ENCODE measurements at regions not wholly inside any gene's neighbourhood (a gene's known extent, or its start where the extent isn't known, plus 50 kb on each side); places are given as distances from the start of the nearest gene placed in this dataset.

DNA sequence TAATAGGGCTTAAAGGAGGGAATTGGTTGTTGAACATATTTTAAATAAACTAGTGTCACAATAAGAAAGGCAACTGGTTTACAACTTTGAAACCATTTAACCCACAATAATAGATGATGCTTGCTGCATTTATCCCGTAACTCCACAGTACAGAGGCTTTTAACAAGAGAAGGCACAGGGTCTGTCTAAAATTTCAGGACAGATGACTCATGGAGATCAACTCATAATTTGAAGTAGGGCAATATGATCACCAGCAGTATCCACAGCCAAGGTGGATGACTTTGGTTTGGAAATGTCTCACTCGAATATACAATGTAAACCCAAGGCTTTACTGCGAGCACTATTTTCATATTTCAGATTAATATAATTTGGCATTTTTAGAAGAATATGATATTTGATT, 340.2 kb downstream of the LRIG3 start:
- Histone ChIP-seq H3K4me2 (ENCODE audit: low read length) (no peak overlapping the region), H2AFZ (ENCODE audit: low read length) (no peak overlapping the region), H4K20me1 (ENCODE audit: low read length) (no peaks in the 10 kb centered on the region), H3K27ac (ENCODE audit: low read length) (no peak overlapping the region), H3K9ac (ENCODE audit: low read length) (no peak overlapping the region), H3K27me3 (ENCODE audit: low read length) (no peaks in the 10 kb centered on the region), H3F3A (ENCODE audit: low read length, unreplicated experiment) (no peaks in the 10 kb centered on the region), H3K9me3 (ENCODE audit: low read length) (no peaks in the 10 kb centered on the region), H3K9me2 (replicated peaks; ENCODE audit: low read length) (no peaks in the 10 kb centered on the region), H3K4me3 (ENCODE audit: low read length) (no peak overlapping the region), H3K4me1 (ENCODE audit: insufficient read depth, low read length) (peaks cover 12% of the 10 kb centered on the region), H3K79me2 (ENCODE audit: low read length) (no peaks in the 10 kb centered on the region), H3K36me3 (ENCODE audit: low read depth, low read length) (no peaks in the 10 kb centered on the region)
- no TSS peak for BruUV-seq (replicated peaks)
- ChIA-PET POLR2A (ENCODE audit: unreplicated experiment) (no interaction called here), CTCF (no interaction called here)
- DNase-seq: peak; percentile 48
- peak; percentile 85 for ATAC-seq
- TF ChIP-seq EZH2phosphoT487 (IDR thresholded peaks at IDR 0.05; ENCODE audit: borderline replicate concordance, low read length) (no peak), EZH2 (IDR thresholded peaks at IDR 0.05; ENCODE audit: low read length, unreplicated experiment) (no peak)
- TF ChIP-seq, protein P1, sequence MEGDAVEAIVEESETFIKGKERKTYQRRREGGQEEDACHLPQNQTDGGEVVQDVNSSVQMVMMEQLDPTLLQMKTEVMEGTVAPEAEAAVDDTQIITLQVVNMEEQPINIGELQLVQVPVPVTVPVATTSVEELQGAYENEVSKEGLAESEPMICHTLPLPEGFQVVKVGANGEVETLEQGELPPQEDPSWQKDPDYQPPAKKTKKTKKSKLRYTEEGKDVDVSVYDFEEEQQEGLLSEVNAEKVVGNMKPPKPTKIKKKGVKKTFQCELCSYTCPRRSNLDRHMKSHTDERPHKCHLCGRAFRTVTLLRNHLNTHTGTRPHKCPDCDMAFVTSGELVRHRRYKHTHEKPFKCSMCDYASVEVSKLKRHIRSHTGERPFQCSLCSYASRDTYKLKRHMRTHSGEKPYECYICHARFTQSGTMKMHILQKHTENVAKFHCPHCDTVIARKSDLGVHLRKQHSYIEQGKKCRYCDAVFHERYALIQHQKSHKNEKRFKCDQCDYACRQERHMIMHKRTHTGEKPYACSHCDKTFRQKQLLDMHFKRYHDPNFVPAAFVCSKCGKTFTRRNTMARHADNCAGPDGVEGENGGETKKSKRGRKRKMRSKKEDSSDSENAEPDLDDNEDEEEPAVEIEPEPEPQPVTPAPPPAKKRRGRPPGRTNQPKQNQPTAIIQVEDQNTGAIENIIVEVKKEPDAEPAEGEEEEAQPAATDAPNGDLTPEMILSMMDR (conservative IDR thresholded peaks at IDR 0.05; ENCODE audit: low read depth, low read length): no peak
- intact Hi-C loops (cut with micrococcal nuclease): no loop called here

DNA sequence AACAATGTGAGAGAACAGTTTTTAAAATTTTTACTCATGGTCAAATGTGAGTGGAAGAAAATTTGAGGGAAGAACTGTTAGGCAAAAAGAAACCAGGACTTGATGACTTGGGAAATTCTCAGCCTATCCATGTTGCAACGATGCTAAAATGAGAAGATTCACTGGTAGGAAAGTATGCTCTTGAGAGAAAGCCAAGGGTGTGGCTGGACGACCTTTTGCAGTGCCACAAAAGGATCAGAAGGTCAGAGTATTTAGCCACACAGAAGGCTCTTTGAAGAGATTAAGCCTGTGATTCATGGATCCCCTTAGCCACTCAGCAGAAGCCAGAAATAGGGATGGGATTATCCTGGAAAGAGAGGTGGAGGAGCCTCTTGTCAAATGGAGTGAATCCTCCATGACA, 336.8 kb downstream of the LRIG3 start:
- no peaks in the 10 kb centered on the region for H3K9me3 ChIP-seq (ENCODE audit: low read length)
- no peak overlapping the region for H3K27ac ChIP-seq (ENCODE audit: low read length)
- H2AFZ ChIP-seq (ENCODE audit: low read length): no peak overlapping the region; the same call in 1 of the 2 replicates
- BruUV-seq (replicated peaks): no TSS peak
- no peaks in the 10 kb centered on the region for H3K9me2 ChIP-seq (replicated peaks; ENCODE audit: low read length)
- peaks cover 12% of the 10 kb centered on the region for H3K4me1 ChIP-seq (ENCODE audit: insufficient read depth, low read length)
- H3K4me3 ChIP-seq (ENCODE audit: low read length): no peak overlapping the region
- no peak for TF ChIP-seq EZH2phosphoT487 (IDR thresholded peaks at IDR 0.05; ENCODE audit: borderline replicate concordance, low read length)
- TF ChIP-seq, protein P1 (conservative IDR thresholded peaks at IDR 0.05; ENCODE audit: low read depth, low read length): no peak
- no peak for TF ChIP-seq EZH2 (IDR thresholded peaks at IDR 0.05; ENCODE audit: low read length, unreplicated experiment)
- ChIA-PET POLR2A (ENCODE audit: unreplicated experiment) (no interaction called here), CTCF (no interaction called here)
- DNase-seq: peak; percentile 26
- H4K20me1 ChIP-seq (ENCODE audit: low read length): no peaks in the 10 kb centered on the region
- H3K27me3 ChIP-seq (ENCODE audit: low read length): no peaks in the 10 kb centered on the region
- no peaks in the 10 kb centered on the region for H3K36me3 ChIP-seq (ENCODE audit: low read depth, low read length)
- ATAC-seq: no peak
- intact Hi-C loops (cut with micrococcal nuclease): no loop called here
- H3F3A ChIP-seq (ENCODE audit: low read length, unreplicated experiment): no peaks in the 10 kb centered on the region
- H3K79me2 ChIP-seq (ENCODE audit: low read length): no peaks in the 10 kb centered on the region
- no peak overlapping the region for H3K9ac ChIP-seq (ENCODE audit: low read length)
- no peak overlapping the region for H3K4me2 ChIP-seq (ENCODE audit: low read length)

DNA sequence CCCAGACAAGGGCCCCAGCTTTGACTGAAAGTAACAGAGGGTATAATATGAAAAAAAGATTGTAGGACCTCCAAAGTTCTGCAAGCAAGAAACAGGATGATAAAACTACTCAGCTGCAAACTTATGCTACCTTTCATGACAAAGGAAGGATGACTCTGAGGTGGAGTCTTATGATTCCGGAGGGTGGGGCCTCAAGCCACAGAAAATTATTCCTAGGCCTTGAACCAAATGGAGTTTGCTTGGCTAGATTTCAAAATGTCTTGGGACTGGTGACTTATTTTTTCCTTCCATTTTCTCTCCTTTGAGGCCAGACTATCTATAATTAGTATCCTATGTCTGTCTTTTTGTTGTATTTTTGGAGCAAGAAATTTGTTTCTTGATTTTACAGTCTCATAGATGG, 336.4 kb downstream of the LRIG3 start:
- ChIA-PET POLR2A (ENCODE audit: unreplicated experiment) (no interaction called here), CTCF (no interaction called here)
- intact Hi-C loops (cut with micrococcal nuclease): no loop called here
- Histone ChIP-seq H3K9me3 (ENCODE audit: low read length) (no peaks in the 10 kb centered on the region), H3K4me2 (ENCODE audit: low read length) (no peak overlapping the region), H3K36me3 (ENCODE audit: low read depth, low read length) (no peaks in the 10 kb centered on the region), H3F3A (ENCODE audit: low read length, unreplicated experiment) (no peaks in the 10 kb centered on the region), H4K20me1 (ENCODE audit: low read length) (no peaks in the 10 kb centered on the region), H3K9ac (ENCODE audit: low read length) (no peak overlapping the region), H3K4me3 (ENCODE audit: low read length) (no peak overlapping the region), H3K4me1 (ENCODE audit: insufficient read depth, low read length) (peaks cover 12% of the 10 kb centered on the region), H3K9me2 (replicated peaks; ENCODE audit: low read length) (no peaks in the 10 kb centered on the region), H3K27me3 (ENCODE audit: low read length) (no peaks in the 10 kb centered on the region), H3K27ac (ENCODE audit: low read length) (no peak overlapping the region), H3K79me2 (ENCODE audit: low read length) (no peaks in the 10 kb centered on the region), H2AFZ (ENCODE audit: low read length) (no peak overlapping the region; the same call in 1 of the 2 replicates)
- BruUV-seq (replicated peaks): no TSS peak
- ATAC-seq (no peak), DNase-seq (no peak)
- no peak for TF ChIP-seq EZH2 (IDR thresholded peaks at IDR 0.05; ENCODE audit: low read length, unreplicated experiment)
- TF ChIP-seq EZH2phosphoT487 (IDR thresholded peaks at IDR 0.05; ENCODE audit: borderline replicate concordance, low read length): no peak
- TF ChIP-seq, protein P1 (conservative IDR thresholded peaks at IDR 0.05; ENCODE audit: low read depth, low read length): no peak
